Fibroblast of skin of abdomen (primary cell): ENCODE measurements at regions not wholly inside any gene's neighbourhood (a gene's known extent, or its start where the extent isn't known, plus 50 kb on each side); places are given as distances from the start of the nearest gene placed in this dataset.

Experiments used
- DNase-seq: peaks from one replicate; pipeline ENCODE4 v3.0.0-alpha.2; 2013

DNA sequence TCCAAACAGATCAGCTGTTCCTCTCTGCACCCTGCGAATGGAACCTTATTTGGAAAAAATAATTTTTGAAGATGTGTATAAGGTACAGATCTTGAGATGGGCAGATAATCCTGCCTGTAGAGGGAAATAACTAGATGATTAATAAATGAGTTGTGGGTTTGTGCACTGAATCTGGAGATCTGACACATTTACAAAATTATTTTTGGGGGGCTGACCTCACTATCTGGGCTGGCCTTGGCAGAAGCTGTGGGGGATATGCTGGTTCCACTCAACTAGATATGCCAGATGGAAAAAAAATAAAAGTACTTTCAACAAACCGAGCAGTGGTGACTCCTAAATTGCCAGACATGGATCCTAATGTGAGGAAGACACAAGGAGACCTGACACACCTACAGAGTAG lies 552.2 kb upstream of the AMELY start:
- peak; percentile 42 for DNase-seq

DNA sequence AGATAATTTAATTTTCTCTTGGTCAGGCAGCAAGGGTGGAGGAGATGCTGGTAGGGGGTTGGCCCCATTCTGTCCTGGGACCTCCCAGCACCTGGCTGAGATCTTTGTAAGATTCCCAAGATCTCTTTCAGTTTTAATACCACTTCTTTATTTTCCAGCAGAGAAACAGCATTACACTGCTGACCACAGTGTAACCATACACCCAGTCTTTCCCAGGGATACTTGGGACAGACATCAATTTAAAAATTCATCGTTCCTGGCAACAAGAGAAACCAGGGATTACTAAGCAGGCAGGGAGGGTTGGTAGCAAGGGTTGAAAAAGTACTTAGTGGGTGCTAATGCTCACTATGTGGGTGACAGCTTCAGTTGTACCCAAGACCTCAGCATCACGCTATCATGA lies 551.6 kb upstream of the AMELY start:
- DNase-seq: peak; percentile 59

GRCh38 chrY:7462657-7463056 lies 551.1 kb upstream of the AMELY start:
- DNase-seq: peak; percentile 83

- DNase-seq: peak; percentile 97
Observed at GRCh38 chrY:7461873-7462525, 550.4 kb upstream of the AMELY start.

GRCh38 chrY:7459802-7460201 lies 548.2 kb upstream of the AMELY start:
- DNase-seq: no peak

DNA sequence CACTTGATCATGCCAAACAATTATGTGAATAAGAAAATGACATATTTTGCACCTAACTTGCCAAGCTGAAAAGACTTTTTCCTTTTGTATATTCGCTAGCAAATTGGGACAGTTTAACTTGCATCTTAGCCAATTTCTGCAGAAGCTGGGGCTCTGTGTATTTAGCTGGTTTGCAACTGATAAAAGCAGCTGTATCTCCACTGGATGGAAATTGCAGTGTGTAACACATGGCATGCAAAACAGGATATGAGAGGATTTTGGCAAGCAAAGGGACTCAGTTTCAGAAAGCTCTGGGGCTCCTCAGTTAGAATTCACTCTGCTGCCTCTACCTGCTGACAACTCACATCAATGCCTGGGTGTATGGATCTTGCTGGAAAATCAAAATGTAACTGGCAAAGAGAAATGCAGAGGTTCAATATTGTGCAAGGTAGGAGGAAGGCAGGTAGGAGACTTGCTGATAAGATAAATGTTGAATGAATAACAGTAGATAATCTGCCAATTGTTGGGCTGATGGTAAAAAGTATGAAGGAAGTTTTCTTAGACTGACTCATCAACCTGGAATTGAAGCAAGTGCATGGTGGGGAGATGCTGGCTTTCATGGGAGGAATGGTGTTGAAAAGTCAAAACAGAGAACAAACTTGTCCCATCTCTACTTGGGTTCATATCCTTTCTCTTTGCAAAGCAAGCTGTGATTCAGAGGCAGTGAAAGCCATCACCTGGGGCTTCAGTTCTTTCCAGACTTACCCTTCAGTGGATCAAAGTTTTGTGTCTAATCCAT lies 546.9 kb upstream of the AMELY start:
- peak; percentile 72 for DNase-seq

- DNase-seq: peak; percentile 82
Observed at GRCh38 chrY:7457286-7458015, 545.9 kb upstream of the AMELY start.

DNA sequence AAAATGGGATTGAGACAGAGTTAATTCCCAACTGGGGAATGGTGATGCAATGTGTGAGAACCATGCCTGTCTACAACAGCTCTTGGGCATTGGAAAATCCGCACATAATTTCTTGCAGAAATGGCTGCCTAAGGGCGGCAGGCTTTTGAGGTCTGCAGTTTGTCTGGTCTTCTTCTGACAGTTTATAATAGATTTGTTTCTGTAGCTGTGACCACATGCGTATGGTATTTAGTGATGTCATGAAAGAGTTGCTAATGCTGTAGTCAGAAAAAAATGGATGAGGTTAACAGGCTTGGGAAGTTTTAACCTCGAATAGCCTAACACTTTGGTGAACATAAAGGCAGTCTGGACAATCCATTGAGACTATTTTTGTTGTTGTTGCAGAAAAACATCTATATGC lies 544.1 kb upstream of the AMELY start:
- DNase-seq: peak; percentile 93

DNA sequence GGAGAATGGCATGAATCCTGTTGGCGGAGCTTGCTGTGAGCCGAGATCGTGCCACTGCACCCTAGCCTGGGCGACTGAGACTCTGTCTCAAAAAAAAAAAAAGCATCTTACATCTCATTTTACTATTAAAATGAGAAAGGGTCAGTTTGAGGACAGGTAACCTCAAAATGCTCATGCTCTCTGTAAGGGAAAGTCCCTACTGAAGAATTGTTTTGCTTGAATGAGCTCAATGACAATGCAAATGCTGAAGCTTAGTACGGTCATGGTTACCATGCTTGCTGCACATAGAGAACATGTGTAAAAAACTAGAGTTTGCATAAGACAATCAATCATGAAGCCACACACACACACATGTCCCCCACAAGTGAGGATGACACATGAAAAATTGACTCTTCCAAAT lies 541.8 kb upstream of the AMELY start:
- peak; percentile 82 for DNase-seq

GRCh38 chrY:7452246-7452645 lies 540.7 kb upstream of the AMELY start:
- no peak for DNase-seq

DNA sequence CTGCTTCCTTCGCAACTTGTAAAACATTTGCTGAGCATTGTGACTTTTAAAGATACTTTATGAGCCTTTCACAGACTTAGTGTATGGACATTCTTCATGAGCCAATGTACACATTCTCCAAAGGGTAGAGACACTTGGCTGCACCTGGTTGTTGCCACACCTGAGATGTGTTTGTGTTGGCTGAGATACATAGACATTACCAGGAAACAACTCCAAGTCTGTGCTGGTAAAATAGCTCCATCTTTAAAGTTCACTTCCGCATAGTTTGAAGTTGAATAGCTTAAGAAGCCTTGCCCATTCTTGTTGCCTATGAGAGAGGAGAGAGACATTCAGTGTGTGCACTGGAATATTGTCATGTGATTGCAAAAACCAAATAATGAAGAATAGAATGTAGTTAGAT lies 538.3 kb upstream of the AMELY start:
- no peak for DNase-seq

DNA sequence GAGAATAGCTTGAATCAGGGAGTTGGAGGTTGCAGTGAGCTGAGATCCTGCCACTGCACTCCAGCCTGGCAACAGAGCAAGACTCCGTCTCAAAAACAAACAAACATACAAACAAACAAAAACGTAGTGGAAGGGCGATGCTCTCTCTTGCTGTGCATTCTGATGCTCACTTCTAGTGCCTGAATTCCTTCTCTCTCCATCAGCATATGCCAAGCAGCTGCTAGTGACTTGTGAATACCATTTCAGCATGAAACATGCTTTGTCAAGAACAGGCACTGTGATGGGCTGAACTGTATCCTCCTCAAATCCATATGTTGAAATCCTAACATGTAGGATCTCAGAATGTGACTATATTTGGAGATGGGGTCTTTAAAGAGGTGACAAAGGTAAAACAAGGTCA lies 537.1 kb upstream of the AMELY start:
- peak; percentile 45 for DNase-seq

GRCh38 chrY:7447881-7448516 lies 536.4 kb upstream of the AMELY start:
- DNase-seq: peak; percentile 80

- DNase-seq: peak; percentile 23
Observed at GRCh38 chrY:7444141-7444540, 532.6 kb upstream of the AMELY start.

- DNase-seq: peak; percentile 70
Observed at GRCh38 chrY:7440796-7441530, 529.4 kb upstream of the AMELY start.

DNA sequence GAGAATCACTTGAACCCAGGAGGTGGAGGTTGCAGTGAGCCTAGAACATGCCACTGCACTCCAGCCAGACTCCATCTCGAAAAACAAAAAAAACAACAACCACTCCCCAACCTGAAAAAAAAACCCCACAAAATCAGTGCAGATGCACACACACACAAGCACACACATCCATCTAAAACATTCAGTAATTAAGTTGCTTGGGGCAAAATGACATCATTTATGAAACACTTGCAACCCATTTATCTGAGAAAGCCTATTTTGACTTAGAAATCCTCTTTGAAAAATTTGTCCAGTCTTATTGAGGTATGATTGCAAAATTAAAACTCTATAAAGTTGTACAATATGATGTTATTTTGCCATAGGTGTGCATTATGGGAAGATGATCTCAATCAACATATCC lies 525.5 kb upstream of the AMELY start:
- no peak for DNase-seq

DNA sequence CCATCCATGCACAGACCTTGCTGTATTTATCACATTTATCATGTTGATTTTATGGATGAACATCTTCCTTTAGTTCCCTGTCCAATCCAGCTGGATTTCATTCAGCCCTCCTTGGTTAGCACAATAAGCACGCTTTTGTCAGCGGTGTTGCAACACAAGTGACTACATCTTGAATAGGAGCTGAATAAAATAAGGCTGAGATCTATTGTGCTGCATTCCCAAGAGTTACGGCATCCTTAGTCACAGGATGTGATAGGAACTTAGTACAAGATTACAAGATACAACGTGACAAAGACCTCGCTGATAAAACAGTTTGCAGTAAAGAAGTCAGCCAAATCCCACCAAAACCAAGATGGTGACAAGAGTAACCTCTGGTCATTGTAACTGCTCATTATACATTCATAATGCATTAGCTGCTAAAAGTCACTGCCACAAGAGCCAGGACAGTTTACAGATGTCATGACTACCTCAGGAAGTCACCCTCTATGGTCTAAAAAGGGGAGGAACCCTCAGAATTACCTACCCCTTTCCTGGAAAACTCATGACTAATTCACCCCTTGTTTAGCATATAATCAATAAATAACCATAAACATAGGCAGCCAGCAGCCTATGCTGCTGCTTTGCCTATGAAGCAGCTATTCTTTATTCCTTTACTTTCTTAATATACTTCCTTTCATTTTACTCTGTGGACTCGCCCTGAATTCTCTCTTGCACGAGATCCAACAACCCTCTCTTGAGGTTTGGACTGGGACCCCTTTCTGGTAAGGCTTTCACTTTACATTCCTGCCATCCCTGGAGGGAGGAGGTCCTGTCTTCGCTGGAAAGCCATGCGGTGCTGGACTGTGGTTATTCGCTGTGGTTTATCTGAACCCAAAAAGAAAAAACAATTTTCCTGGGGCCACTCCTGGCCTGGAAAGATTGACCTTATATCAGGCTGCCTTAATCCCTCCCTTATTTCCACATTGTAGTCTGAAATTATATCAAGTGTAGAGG lies 522.6 kb upstream of the AMELY start:
- DNase-seq: peak; percentile 93

DNA sequence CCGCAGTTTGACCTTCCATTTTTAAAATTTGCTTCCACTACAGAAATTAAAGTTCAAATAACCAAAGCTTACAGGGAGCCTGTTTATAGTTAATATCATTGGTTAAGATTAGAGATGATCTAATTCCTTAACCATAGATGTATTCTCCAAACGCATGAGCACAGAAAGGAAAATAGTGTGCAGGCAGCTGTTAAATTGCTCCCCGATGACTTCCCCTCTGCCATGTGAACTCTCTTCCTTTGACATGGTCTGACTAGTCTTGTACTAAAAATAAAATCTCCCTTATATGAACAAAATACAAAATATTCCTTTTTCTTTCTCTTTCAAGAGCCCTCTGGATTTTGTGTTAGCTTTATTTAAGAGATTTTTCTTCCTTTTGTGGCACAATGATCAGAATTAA lies 507.6 kb upstream of the AMELY start:
- peak; percentile 5 for DNase-seq

DNA sequence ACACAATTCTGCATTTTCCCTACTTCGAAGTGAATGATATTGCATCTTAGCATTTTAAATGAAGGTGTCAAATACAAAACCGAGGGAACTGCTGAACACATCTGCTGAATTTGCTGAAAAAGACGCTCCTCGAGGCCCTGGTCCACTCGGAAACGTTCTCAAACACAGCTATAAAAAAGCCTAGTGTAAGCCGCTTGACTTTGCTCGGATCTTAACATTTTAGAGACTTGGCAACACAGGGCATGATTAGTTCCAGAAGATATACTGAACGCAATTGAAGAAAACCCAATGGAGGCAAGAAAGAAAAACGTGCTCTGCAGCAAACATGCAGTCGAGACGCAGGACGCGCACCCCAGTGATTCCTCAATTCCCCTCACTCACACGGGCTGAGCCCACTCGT lies 506.4 kb upstream of the AMELY start:
- DNase-seq: no peak

- DNase-seq: no peak
Observed at GRCh38 chrY:7416406-7416805, 504.9 kb upstream of the AMELY start.

DNA sequence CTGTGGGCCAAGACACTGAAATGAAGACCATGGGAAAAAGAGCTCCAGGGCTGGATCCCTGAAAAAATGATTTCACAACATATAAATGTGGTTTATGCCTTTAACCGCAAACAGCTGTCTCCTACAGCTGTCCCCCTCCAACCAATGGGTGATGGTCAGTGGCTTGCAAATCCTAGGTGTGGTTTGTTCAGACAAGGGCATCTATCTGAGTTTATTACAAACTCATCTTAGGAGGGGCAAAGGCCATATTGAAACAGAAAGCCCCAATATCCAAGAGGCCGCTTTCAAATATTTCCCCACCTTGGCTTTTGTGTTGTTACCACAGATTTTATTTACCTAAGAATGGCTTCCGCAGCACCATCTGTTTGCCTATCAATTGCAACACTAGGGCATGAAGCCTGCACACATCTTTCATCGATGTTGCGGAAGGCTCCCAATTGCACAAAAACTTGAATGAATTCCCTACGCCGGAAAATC lies 503.6 kb upstream of the AMELY start:
- peak; percentile 29 for DNase-seq
